PC-3 (cell line): ENCODE measurements at regions not wholly inside any gene's neighbourhood (a gene's known extent, or its start where the extent isn't known, plus 50 kb on each side); places are given as distances from the start of the nearest gene placed in this dataset.

Experiments
- ATAC-seq: fragments of 200-7000 bp; cut with Tn5 transposase; 2 replicates; pipeline ENCODE4 v1.9.1; 2020; ENCODE audit warnings: mild to moderate bottlenecking, moderate library complexity
- BruUV-seq: library from RNA; stranded (reverse); fragments of 400-500 nt; replicated peaks from 2 replicates; lab custom pipeline; 2021; lab: Mats Ljungman, UMichigan
- CTCF ChIA-PET: fragments of 300-600 bp; sonication (Branson Sonifier 250); formaldehyde crosslinking; loops from one replicate; lab custom pipeline; 2022; ENCODE audit warnings: antibody characterized with exemption; lab: Charles Lee
- POLR2A ChIA-PET: fragments of 300-600 bp; sonication (Branson Sonifier 250); formaldehyde crosslinking; loops from one replicate; lab custom pipeline; 2022; ENCODE audit warnings: antibody characterized with exemption; ENCODE audit not compliant: unreplicated experiment; lab: Charles Lee
- DNase-seq: peaks from one replicate; pipeline ENCODE4 v3.0.0-alpha.2; 2015
- H2AFZ ChIP-seq: fragments of 300-600 bp; sonication (generic); 2 replicates; pipeline ENCODE4 v1.6.0; 2016; ENCODE audit warnings: antibody characterized with exemption, low read length
- H3F3A ChIP-seq: fragments of 300-600 bp; sonication (generic); one replicate; pipeline ENCODE4 v1.6.0; 2017; ENCODE audit warnings: antibody characterized with exemption, low read length, control low read depth, mild to moderate bottlenecking; ENCODE audit not compliant: unreplicated experiment
- H3K27ac ChIP-seq: fragments of 300-600 bp; sonication (generic); 2 replicates; pipeline ENCODE4 v1.5.1; 2016; ENCODE audit warnings: mild to moderate bottlenecking, low read length
- H3K27me3 ChIP-seq: fragments of 300-600 bp; sonication (generic); 2 replicates; pipeline ENCODE4 v1.6.1; 2016; ENCODE audit warnings: low read length, mixed read lengths
- H3K36me3 ChIP-seq: fragments of 300-600 bp; sonication (generic); 2 replicates; pipeline ENCODE4 v1.6.1; 2016; ENCODE audit warnings: low read depth, mixed run types, low read length, mixed read lengths
- H3K4me1 ChIP-seq: fragments of 300-600 bp; sonication (generic); 2 replicates; pipeline ENCODE4 v1.5.1; 2016; ENCODE audit warnings: low read length; ENCODE audit not compliant: insufficient read depth
- H3K4me2 ChIP-seq: fragments of 300-600 bp; sonication (generic); 2 replicates; pipeline ENCODE4 v1.6.0; 2016; ENCODE audit warnings: low read length
- H3K4me3 ChIP-seq: fragments of 300-600 bp; sonication (generic); 2 replicates; pipeline ENCODE4 v1.5.1; 2016; ENCODE audit warnings: mild to moderate bottlenecking, low read length, mixed read lengths
- H3K79me2 ChIP-seq: fragments of 300-600 bp; sonication (generic); 2 replicates; pipeline ENCODE4 v1.6.1; 2017; ENCODE audit warnings: low read length, mixed read lengths
- H3K9ac ChIP-seq: fragments of 300-600 bp; sonication (generic); 2 replicates; pipeline ENCODE4 v1.6.0; 2016; ENCODE audit warnings: mild to moderate bottlenecking, low read length
- H3K9me2 ChIP-seq: fragments of 300-600 bp; sonication (generic); replicated peaks from 2 replicates; pipeline ENCODE4 v1.6.1; 2016; ENCODE audit warnings: mixed run types, low read length, mixed read lengths
- H3K9me3 ChIP-seq: fragments of 300-600 bp; sonication (generic); 2 replicates; pipeline ENCODE4 v1.6.1; 2016; ENCODE audit warnings: low read length, mixed read lengths
- H4K20me1 ChIP-seq: fragments of 300-600 bp; sonication (generic); 2 replicates; pipeline ENCODE4 v1.6.1; 2016; ENCODE audit warnings: low read length, mixed read lengths
- CTCF ChIP-seq: fragments of 300-600 bp; sonication (generic); conservative IDR thresholded peaks from 2 replicates; pipeline ENCODE4 v1.5.1; 2017; ENCODE audit warnings: antibody characterized with exemption, low read depth, mild to moderate bottlenecking, low read length
- EZH2 ChIP-seq: fragments of 300-600 bp; sonication (generic); IDR thresholded peaks from one replicate; pipeline ENCODE4 v1.6.1; 2017; ENCODE audit warnings: antibody characterized with exemption, mild to moderate bottlenecking, low read length; ENCODE audit not compliant: unreplicated experiment
- EZH2phosphoT487 ChIP-seq: fragments of 300-600 bp; sonication (generic); IDR thresholded peaks from 2 replicates; pipeline ENCODE4 v1.6.1; 2018; ENCODE audit warnings: mild to moderate bottlenecking, antibody characterized with exemption, low read length, borderline replicate concordance
- intact Hi-C: fragments of 100-400 bp; cut with micrococcal nuclease; formaldehyde crosslinking; loops from 2 replicates; pipeline ENCODE4 v1.9.0; 2023

- Histone ChIP-seq H4K20me1 (no peaks in the 10 kb centered on the region), H3K4me2 (no peak overlapping the region), H3K9ac (no peak overlapping the region), H3K4me1 (no peaks in the 10 kb centered on the region), H3K27me3 (peaks cover 15% of the 10 kb centered on the region; the same call in 1 of the 2 replicates), H3K4me3 (no peak overlapping the region), H3F3A (no peaks in the 10 kb centered on the region), H3K27ac (no peak overlapping the region), H3K9me3 (no peaks in the 10 kb centered on the region), H3K9me2 (no peaks in the 10 kb centered on the region), H3K36me3 (no peaks in the 10 kb centered on the region), H2AFZ (no peak overlapping the region), H3K79me2 (no peaks in the 10 kb centered on the region)
- no peak for TF ChIP-seq EZH2phosphoT487
- no peak for TF ChIP-seq CTCF
- no peak for TF ChIP-seq EZH2
- no TSS peak for BruUV-seq
- POLR2A ChIA-PET: no interaction called here
- intact Hi-C loops: no loop called here
- DNase-seq (no peak), ATAC-seq (no peak)
- CTCF ChIA-PET: no interaction called here
These were observed 61.1 kb upstream of the C1orf87 start for GRCh38 chr1:60134716-60135115.

- Histone ChIP-seq H3K4me2 (no peak overlapping the region), H3K9me3 (no peaks in the 10 kb centered on the region), H3K79me2 (no peaks in the 10 kb centered on the region), H3K9me2 (no peaks in the 10 kb centered on the region), H3K4me1 (no peaks in the 10 kb centered on the region), H3K9ac (no peak overlapping the region), H4K20me1 (no peaks in the 10 kb centered on the region), H3K27me3 (peaks cover 22% of the 10 kb centered on the region; the same call in 1 of the 2 replicates), H3F3A (no peaks in the 10 kb centered on the region), H3K4me3 (no peak overlapping the region), H3K27ac (no peak overlapping the region), H3K36me3 (no peaks in the 10 kb centered on the region), H2AFZ (no peak overlapping the region)
- ATAC-seq (no peak), DNase-seq (no peak)
- TF ChIP-seq EZH2phosphoT487 (no peak), EZH2 (no peak), CTCF (no peak)
- ChIA-PET POLR2A (interaction anchor here (0.6 kb wide), 1 partner anchor 374 kb away, joined by 4 read pairs; no protein-coding TSS in a partner anchor), CTCF (no interaction called here)
- intact Hi-C loops: no loop called here
- no TSS peak for BruUV-seq
These were observed 60.3 kb upstream of the C1orf87 start for GRCh38 chr1:60133848-60134247.

DNA sequence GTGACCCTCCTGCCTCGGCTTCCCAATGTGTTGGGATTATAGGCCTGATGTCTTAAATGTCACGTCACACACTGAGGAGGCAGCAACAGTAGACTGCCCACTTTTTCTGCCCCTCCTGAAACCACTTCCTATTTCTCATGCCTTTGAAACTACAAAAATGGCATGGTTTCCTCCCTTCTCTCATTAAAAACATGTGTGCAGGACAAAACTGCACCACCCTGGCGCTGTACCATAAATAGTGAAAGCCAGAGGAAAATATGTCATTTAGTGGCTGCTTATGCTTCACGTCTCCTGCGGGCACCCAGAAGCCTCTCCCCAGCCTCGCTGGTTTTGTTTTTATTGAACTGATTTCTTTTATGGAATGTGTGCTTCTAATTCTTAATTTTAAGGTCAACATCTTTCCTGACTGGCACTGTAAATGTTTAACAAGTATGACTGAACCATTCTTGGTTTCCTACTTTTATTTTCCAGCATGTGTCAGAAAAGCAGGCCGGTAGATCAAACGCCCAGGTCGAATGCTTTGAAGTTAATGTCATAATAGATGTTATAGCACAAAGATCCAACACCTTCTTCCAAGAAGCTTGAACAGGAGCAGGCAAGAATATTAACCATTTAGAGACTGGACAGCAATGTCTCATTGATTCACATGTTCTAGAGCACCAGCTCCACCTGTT is 59.6 kb upstream of the C1orf87 start:
- BruUV-seq: no TSS peak
- Histone ChIP-seq H3K4me2 (no peak overlapping the region), H2AFZ (no peak overlapping the region), H3K9ac (no peak overlapping the region), H3K9me3 (no peaks in the 10 kb centered on the region), H3K27ac (no peak overlapping the region), H3F3A (no peaks in the 10 kb centered on the region), H3K4me3 (no peak overlapping the region), H4K20me1 (no peaks in the 10 kb centered on the region), H3K27me3 (peaks cover 23% of the 10 kb centered on the region; the same call in 1 of the 2 replicates), H3K9me2 (no peaks in the 10 kb centered on the region), H3K79me2 (no peaks in the 10 kb centered on the region), H3K36me3 (no peaks in the 10 kb centered on the region), H3K4me1 (no peaks in the 10 kb centered on the region)
- intact Hi-C loops: no loop called here
- CTCF ChIA-PET: no interaction called here
- TF ChIP-seq CTCF (no peak), EZH2 (no peak), EZH2phosphoT487 (no peak)
- peak; percentile 28 for DNase-seq
- no peak for ATAC-seq
- POLR2A ChIA-PET: interaction anchor here (0.6 kb wide), 1 partner anchor 375 kb away, joined by 4 read pairs; no protein-coding TSS in a partner anchor
